Fibroblast of skin of left biceps (primary cell): ENCODE measurements at regions not wholly inside any gene's neighbourhood (a gene's known extent, or its start where the extent isn't known, plus 50 kb on each side); places are given as distances from the start of the nearest gene placed in this dataset.

Experiments
- DNase-seq, 2 experiments: peaks; one replicate each; pipeline ENCODE4 v3.0.0-alpha.2; 2013; ENCODE audit warnings: low read depth in 2 of 2

DNA sequence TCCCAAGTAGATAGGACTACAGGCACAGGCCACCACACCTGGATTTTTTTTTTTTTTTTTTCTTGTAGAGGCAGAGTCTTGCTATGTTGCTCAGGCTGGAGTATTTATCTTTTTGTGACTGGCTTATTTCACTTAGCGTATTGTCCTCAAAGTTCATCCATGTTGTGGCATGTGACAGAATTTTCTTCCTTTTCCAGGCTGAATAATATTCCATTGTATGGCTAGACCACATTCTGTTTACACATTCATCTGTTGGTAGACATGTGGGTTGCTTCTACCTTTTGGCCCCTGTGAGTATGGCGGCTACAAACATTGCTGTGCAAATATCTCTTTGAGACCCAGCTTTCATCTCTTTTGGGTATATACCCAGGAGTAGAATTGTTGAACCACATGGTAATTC lies 160.2 kb upstream of the SMAD3 start:
- no peak for DNase-seq

GRCh38 chr15:66905954-66906353 lies 159.4 kb upstream of the SMAD3 start:
- DNase-seq, result no peak

GRCh38 chr15:66906668-66907614 lies 158.5 kb upstream of the SMAD3 start:
- no peak for DNase-seq

DNA sequence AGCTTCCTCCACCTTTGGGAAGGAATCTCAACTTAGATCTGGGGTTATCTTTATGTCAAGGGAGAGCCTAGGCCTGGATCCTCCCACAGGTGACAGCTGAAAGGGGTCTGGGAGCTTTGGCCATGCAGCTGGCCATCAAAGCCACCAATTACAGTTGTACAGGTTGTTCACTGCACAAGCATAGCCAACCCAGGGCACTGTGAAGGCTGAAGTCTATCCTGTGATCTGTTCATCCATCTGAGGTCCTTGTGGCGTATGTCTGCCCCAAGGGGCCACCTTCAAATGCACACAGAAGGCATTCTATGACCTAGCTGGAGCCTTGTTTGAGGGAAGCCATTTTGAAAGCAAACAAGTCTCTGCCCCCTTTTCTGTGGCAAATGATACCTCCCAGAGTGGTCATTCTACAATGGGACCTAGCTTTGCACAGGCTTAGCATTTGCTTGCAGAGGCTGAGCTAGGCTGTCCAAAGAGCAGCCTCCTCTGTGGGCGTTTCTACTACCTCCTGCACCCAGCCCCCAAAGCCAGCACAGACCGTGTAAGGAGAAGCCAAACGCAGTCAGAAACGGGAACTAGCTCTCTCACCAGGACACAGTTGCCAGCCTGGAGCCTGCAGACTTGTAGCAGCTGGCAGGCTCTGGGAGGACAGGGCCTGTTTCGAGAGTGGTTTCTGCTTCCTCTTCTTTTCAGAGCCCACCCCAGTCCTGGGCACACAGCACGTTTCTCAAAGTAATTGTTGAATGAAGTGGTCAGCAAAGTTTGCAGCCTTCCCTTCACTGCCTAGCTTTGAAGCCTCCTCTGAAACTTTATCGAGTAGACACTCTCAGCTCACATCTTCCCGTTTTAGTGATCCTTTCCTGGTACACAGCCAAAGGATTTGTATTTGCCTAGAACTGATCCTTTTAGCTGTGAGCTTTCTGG lies 157.3 kb upstream of the SMAD3 start:
- no peak for DNase-seq

GRCh38 chr15:66908744-66909095 lies 156.7 kb upstream of the SMAD3 start:
- no peak for DNase-seq

GRCh38 chr15:66909381-66909890 lies 156.0 kb upstream of the SMAD3 start:
- no peak for DNase-seq

GRCh38 chr15:66911131-66911700 lies 154.2 kb upstream of the SMAD3 start:
- no peak for DNase-seq

GRCh38 chr15:66912001-66912400 lies 153.4 kb upstream of the SMAD3 start:
- DNase-seq, result no peak

DNA sequence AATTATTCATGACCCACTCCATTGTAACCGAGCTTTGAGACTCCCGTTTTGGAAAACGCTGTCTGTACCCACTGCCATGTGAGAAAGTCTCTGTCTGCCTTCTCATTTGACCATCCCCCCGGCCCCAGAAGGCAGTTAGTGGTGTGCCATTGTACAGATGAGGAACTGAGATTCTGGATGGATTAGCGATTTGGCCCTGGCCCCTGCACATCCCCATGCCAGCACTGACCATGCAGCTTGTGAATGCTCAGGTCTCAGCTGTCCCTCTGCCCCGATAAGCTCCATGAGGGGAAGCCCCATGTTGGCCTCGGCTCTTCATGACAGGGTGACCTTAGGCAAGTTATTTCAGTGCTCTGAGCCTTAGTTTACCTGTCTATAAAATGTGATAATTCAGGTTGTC lies 153.0 kb upstream of the SMAD3 start:
- DNase-seq, result no peak

DNA sequence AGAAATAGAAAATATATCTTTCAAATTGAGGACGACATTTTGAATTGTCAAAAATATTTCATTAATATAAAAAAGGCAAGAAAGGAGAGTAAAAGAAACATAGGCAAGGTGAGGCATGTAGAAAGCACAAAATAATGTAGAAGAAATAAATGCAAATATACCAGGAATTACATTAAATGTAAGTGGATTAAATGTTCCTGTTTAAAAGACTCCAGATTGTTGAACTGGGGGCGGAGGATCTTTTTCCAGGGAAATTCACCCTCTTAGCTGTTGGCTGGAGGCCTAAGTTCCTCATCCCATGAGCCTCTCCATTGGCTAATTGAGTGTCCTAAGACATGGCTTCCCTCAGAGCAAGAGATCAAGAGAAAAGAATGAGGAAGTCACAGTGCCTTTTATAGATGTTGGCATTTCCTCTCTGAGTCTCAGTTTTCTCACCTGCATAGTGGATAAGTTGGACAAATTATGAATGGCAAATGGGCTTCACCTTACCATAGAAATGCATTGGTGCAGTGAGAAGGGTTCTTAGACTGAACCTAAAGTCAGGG lies 147.4 kb upstream of the SMAD3 start:
- no peak for DNase-seq

- no peak for DNase-seq
These were observed 146.0 kb upstream of the SMAD3 start for GRCh38 chr15:66919421-66919820.

- no peak for DNase-seq
These were observed 144.0 kb upstream of the SMAD3 start for GRCh38 chr15:66921319-66921915.

DNA sequence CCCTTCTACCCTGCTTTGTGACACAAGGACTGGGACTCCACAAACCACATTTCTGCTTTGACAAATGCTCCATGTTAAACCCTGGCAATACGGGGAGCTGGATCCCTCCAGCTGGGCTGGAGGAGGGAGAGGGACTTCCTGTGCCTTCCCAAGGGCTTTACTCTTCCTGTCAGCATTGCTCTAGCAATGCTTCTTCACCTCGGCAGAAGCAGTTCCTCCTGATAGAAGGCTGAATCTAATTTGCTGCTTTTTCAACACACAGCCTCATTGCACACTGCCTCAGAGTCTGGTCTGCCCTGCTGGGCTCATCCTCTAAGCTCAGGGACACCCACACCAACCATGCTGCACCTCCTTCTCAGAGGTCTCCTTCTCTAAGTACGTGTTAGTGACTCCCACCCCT lies 142.8 kb upstream of the SMAD3 start:
- DNase-seq, result no peak

- DNase-seq, result no peak
These were observed 141.9 kb upstream of the SMAD3 start for GRCh38 chr15:66923438-66923881.

DNA sequence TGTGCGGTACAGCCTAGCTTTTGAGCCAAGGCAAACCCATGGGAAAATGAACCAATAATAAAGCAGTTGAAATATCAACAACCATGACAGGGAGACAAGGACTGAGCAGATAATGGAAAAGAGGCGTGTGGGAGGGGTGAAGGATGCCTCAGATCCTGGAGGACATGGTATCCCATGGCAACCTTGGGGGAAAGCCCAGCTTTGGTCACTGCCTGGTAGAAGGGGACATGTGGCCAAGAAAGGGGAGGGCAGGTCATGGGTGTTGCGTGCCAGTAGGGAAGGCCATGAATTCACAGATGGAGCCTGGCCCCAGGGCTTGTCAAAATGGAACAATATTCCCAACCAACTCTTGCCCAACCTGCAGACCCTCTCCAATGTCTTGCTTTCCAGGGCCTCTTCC lies 140.5 kb upstream of the SMAD3 start:
- DNase-seq, result no peak

DNA sequence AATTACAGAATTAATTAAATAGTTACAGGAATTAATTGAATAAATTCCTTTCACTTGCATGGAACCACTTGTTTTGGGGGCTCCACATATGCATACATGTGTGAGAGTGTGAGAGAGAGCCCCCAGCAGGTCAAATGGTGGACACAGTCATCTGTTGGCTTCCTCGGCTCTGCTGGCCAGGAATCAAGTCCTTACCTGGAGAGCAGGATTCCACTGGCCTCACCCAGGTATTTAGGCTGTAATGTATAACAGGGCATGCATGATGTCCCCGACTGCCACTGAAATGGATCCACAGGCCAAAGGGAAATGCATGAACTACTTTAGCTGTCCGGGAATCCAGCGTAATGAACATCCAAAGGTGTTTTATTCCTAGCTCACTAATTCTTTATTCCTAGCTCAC lies 139.7 kb upstream of the SMAD3 start:
- no peak for DNase-seq

GRCh38 chr15:66927201-66928077 lies 138.0 kb upstream of the SMAD3 start:
- DNase-seq, result no peak

- DNase-seq, result no peak
These were observed 137.3 kb upstream of the SMAD3 start for GRCh38 chr15:66928101-66928500.

GRCh38 chr15:66928784-66929183 lies 136.6 kb upstream of the SMAD3 start:
- no peak for DNase-seq

GRCh38 chr15:66929843-66930402 lies 135.5 kb upstream of the SMAD3 start:
- no peak for DNase-seq
